A549 (cell line): ENCODE measurements at regions not wholly inside any gene's neighbourhood (a gene's known extent, or its start where the extent isn't known, plus 50 kb on each side); places are given as distances from the start of the nearest gene placed in this dataset.

Source experiments
- ATAC-seq, 2 experiments: fragments of 200-7000 bp in 1 of 2; fragments of >200 bp in 1 of 2; cut with Nextera tagmentation in 1 of 2; cut with Tn5 transposase in 1 of 2; 3 replicates each; pipeline versions ENCODE4 v1.8.0 to v1.9.1; 2018 to 2020; ENCODE audit warnings: mild to moderate bottlenecking in 1 of 2, moderate library complexity in 1 of 2
- CTCF ChIA-PET: fragments of 300-600 bp; sonication (Branson Sonifier 250); formaldehyde crosslinking; extraction: SDS; loops from one replicate; lab custom pipeline; 2021; ENCODE audit warnings: antibody characterized with exemption, inconsistent platforms; lab: Yijun Ruan, JAX
- POLR2A ChIA-PET: fragments of 350-600 bp; formaldehyde crosslinking; extraction: SDS; loops from one replicate; lab custom pipeline; 2021; ENCODE audit warnings: antibody characterized with exemption, inconsistent platforms; lab: Yijun Ruan, JAX
- DNase-seq, 2 experiments: peaks; one replicate each; pipeline versions ENCODE4 v3.0.0 to v3.0.0-alpha.2; 2011 to 2016; ENCODE audit warnings: low read depth in 1 of 2, low spot score in 1 of 2
- FAIRE-seq: peaks from 2 replicates; lab custom pipeline; 2011; peaks lifted over from hg19 to GRCh38; lab: Jason Lieb, UNC
- H3K27ac ChIP-seq, 2 experiments: fragments of >200 bp; sonication (Bioruptor Twin); formaldehyde crosslinking; 3 replicates each; pipeline ENCODE4 v1.5.1; 2016 to 2017
- H3K4me1 ChIP-seq: fragments of >200 bp; sonication (Bioruptor Twin); formaldehyde crosslinking; 3 replicates; pipeline ENCODE4 v1.6.1; 2016
- H3K4me2 ChIP-seq: fragments of >200 bp; sonication (Bioruptor Twin); formaldehyde crosslinking; 3 replicates; pipeline ENCODE4 v1.6.1; 2016
- H3K4me3 ChIP-seq: fragments of >200 bp; sonication (Bioruptor Twin); formaldehyde crosslinking; 3 replicates; pipeline ENCODE4 v1.5.1; 2016
- H3K9me3 ChIP-seq: fragments of >200 bp; sonication (Bioruptor Twin); formaldehyde crosslinking; 3 replicates; pipeline ENCODE4 v1.6.1; 2016
- CBX2 ChIP-seq: fragments of 200-600 bp; sonication (generic); IDR thresholded peaks from 2 replicates; pipeline ENCODE4 v1.6.1; 2016; ENCODE audit warnings: low read depth, mild to moderate bottlenecking, borderline replicate concordance
- CBX8 ChIP-seq: fragments of 200-600 bp; sonication (generic); IDR thresholded peaks from 2 replicates; pipeline ENCODE4 v1.6.1; 2016
- E2F6 ChIP-seq: IDR thresholded peaks from 2 replicates; pipeline ENCODE4 v1.6.1; 2012; ENCODE audit warnings: low read depth, borderline replicate concordance
- EHMT2 ChIP-seq: fragments of 200-600 bp; sonication (generic); IDR thresholded peaks from 2 replicates; pipeline ENCODE4 v1.6.1; 2016; ENCODE audit warnings: antibody characterized with exemption, low read depth, mild to moderate bottlenecking, moderate library complexity
- FOSB ChIP-seq: fragments of 250-450 bp; sonication (Bioruptor Pico); IDR thresholded peaks from 2 replicates; pipeline ENCODE4 v1.5.0; 2020; ENCODE audit warnings: mild to moderate bottlenecking, moderate library complexity
- FOSL2 ChIP-seq, 2 experiments: fragments of 450-650 bp in 1 of 2; fragments of >200 bp in 1 of 2; sonication (Bioruptor Twin) in 1 of 2; formaldehyde crosslinking; IDR thresholded peaks; 2 replicates each; pipeline versions ENCODE4 v1.5.0 to v1.6.1; 2016 to 2020; ENCODE audit warnings: mild to moderate bottlenecking in 1 of 2, moderate library complexity in 1 of 2
- GATA3 ChIP-seq: IDR thresholded peaks from 2 replicates; pipeline ENCODE4 v1.6.1; 2012; ENCODE audit warnings: borderline replicate concordance
- HDAC2 ChIP-seq: fragments of 200-600 bp; sonication (generic); IDR thresholded peaks from 2 replicates; pipeline ENCODE4 v1.6.1; 2016
- HES2 ChIP-seq: fragments of >200 bp; sonication (Bioruptor Twin); formaldehyde crosslinking; IDR thresholded peaks from 2 replicates; pipeline ENCODE4 v1.6.1; 2016
- HOXB5 ChIP-seq: fragments of 250-450 bp; sonication (Bioruptor Pico); IDR thresholded peaks from 2 replicates; pipeline ENCODE4 v1.5.0; 2020; ENCODE audit warnings: mild to moderate bottlenecking, moderate library complexity
- MAFK ChIP-seq: fragments of 450-650 bp; IDR thresholded peaks from 2 replicates; pipeline ENCODE4 v1.6.1; 2014; ENCODE audit not compliant: partially characterized antibody
- MYC ChIP-seq: IDR thresholded peaks from 2 replicates; pipeline ENCODE4 v1.6.1; 2012; ENCODE audit warnings: mild to moderate bottlenecking, inconsistent platforms, low read length, improper control_type of control experiment, borderline replicate concordance
- NPAS2 ChIP-seq: fragments of 250-450 bp; sonication (Bioruptor Pico); IDR thresholded peaks from 2 replicates; pipeline ENCODE4 v1.8.0; 2022; ENCODE audit warnings: mild to moderate bottlenecking, moderate library complexity, borderline replicate concordance
- PHF8 ChIP-seq: fragments of 200-600 bp; sonication (generic); IDR thresholded peaks from 2 replicates; pipeline ENCODE4 v1.6.1; 2016; ENCODE audit warnings: low read depth, mild to moderate bottlenecking, antibody characterized with exemption, moderate library complexity, borderline replicate concordance
- RARB ChIP-seq: fragments of 250-450 bp; sonication (Bioruptor Pico); IDR thresholded peaks from 2 replicates; pipeline ENCODE4 v1.8.0; 2021; ENCODE audit warnings: mild to moderate bottlenecking, moderate library complexity
- RNF2 ChIP-seq: fragments of 200-600 bp; sonication (generic); IDR thresholded peaks from 2 replicates; pipeline ENCODE4 v1.6.1; 2016; ENCODE audit warnings: low read depth, mild to moderate bottlenecking, antibody characterized with exemption, moderate library complexity, borderline replicate concordance
- TP53 ChIP-seq: fragments of 250-450 bp; sonication (Bioruptor Pico); IDR thresholded peaks from 2 replicates; pipeline ENCODE4 v1.5.0; 2021; ENCODE audit warnings: mild to moderate bottlenecking, moderate library complexity
- USF2 ChIP-seq: fragments of 450-650 bp; IDR thresholded peaks from 2 replicates; pipeline ENCODE4 v1.6.1; 2014; ENCODE audit warnings: antibody characterized with exemption
- ZC3H11A ChIP-seq: fragments of 450-650 bp; IDR thresholded peaks from 2 replicates; pipeline ENCODE4 v1.6.1; 2014; ENCODE audit warnings: antibody characterized with exemption, mild to moderate bottlenecking
- ZFP36 ChIP-seq: fragments of 450-650 bp; IDR thresholded peaks from 2 replicates; pipeline ENCODE4 v1.6.1; 2014; ENCODE audit warnings: borderline replicate concordance; ENCODE audit not compliant: partially characterized antibody
- ZNF302 ChIP-seq: fragments of 250-450 bp; sonication (Bioruptor Pico); IDR thresholded peaks from 2 replicates; pipeline ENCODE4 v1.9.0; 2021; ENCODE audit warnings: inconsistent platforms, mild to moderate bottlenecking, moderate library complexity
- ZSCAN20 ChIP-seq: fragments of 250-450 bp; sonication (Bioruptor Pico); IDR thresholded peaks from 2 replicates; pipeline ENCODE4 v1.8.0; 2022; ENCODE audit warnings: mild to moderate bottlenecking, moderate library complexity
- WGBS: methylation state at CpG from one replicate; pipeline ENCODE4 v1.1.6; 2017; ENCODE audit errors: missing lambda C conversion rate; 5-methylcytosine and 5-hydroxymethylcytosine counted together
- TF ChIP-seq, protein P1 (sequence below): fragments of >200 bp; sonication (Bioruptor Twin); formaldehyde crosslinking; IDR thresholded peaks from 3 replicates; pipeline ENCODE4 v1.6.1; 2016

GRCh38 chr2:129623783-129624182, 355.7 kb upstream of the RAB6C start:
- DNase-seq = no peak
- POLR2A ChIA-PET = no interaction called here
- Histone ChIP-seq H3K27ac (no peak overlapping the region), H3K4me3 (no peak overlapping the region), H3K9me3 (no peaks in the 10 kb centered on the region), H3K4me2 (no peak overlapping the region), H3K4me1 (no peaks in the 10 kb centered on the region)
- CTCF ChIA-PET = no interaction called here
- TF ChIP-seq GATA3 (no peak), MAFK (no peak), FOSB (no peak), CBX8 (no peak), RNF2 (no peak), EHMT2 (no peak), CBX2 (no peak), USF2 (no peak), ZNF302 (CRISPR knock-in tag) (no peak), ZFP36 (no peak), MYC (no peak), HES2 (no peak), HOXB5 (CRISPR knock-in tag) (no peak)
- TF ChIP-seq, protein P1, sequence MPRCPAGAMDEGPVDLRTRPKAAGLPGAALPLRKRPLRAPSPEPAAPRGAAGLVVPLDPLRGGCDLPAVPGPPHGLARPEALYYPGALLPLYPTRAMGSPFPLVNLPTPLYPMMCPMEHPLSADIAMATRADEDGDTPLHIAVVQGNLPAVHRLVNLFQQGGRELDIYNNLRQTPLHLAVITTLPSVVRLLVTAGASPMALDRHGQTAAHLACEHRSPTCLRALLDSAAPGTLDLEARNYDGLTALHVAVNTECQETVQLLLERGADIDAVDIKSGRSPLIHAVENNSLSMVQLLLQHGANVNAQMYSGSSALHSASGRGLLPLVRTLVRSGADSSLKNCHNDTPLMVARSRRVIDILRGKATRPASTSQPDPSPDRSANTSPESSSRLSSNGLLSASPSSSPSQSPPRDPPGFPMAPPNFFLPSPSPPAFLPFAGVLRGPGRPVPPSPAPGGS = no peak
- WGBS = 4% methylated on average over 6 of the region's 6 CpGs
- FAIRE-seq = no peak
- no peak for ATAC-seq

DNA sequence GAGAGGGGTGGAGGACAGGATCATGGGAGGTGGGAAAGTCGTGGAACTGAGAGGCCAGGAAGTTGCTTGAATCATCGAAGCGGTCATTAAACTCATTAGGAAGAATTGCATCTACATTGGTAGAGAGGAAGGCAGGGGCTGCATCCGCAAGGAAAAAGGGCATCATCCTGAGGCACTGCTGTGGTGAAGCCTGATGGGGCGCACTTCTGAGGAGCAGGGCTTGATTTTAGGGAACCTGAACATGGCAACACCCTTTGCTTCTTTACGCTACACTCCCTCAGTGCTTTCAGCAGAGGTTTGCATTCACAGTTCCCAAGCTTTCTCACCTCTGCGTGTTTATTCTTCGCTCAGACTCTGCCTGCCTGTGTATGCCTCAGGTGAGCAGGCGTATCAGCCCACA, 352.0 kb upstream of the RAB6C start:
- TF ChIP-seq HDAC2 (no peak), RARB (CRISPR knock-in tag) (no peak), RNF2 (no peak), TP53 (no peak), ZSCAN20 (CRISPR knock-in tag) (no peak), MYC (no peak), CBX2 (no peak), ZC3H11A (no peak), E2F6 (no peak), NPAS2 (CRISPR knock-in tag) (no peak), ZNF302 (CRISPR knock-in tag) (no peak), PHF8 (no peak), HOXB5 (CRISPR knock-in tag) (no peak)
- TF ChIP-seq, all 56 proteins: peak for 0
- ChIA-PET CTCF (no interaction called here), POLR2A (no interaction called here)
- DNase-seq (no peak), ATAC-seq (no peak), FAIRE-seq (no peak)
- Histone ChIP-seq H3K27ac (no peak overlapping the region), H3K4me2 (no peak overlapping the region), H3K9me3 (no peaks in the 10 kb centered on the region), H3K4me1 (no peaks in the 10 kb centered on the region), H3K4me3 (no peak overlapping the region)
- WGBS = 44% methylated on average over 9 of the region's 9 CpGs

DNA sequence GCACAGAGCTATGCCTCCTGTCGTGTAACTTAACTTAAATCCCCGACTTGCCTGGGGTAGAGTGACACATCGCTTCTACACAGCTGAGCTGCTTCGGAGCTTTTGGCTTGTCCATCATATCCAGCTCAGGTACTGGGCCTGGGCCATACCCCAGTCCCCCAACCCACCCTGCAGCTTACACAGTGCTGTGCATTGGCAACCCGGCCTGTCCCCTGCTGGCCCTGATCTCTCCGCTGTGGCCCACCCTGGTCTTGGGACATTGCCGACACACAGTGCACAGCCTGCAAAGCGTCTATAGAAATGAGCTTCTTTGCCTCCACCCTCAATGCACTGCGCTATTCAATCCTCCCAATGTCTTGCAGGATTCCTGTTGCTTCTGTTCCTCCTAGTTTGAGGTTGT, 342.8 kb upstream of the RAB6C start:
- Histone ChIP-seq H3K4me2 (no peak overlapping the region), H3K9me3 (no peaks in the 10 kb centered on the region), H3K27ac (no peak overlapping the region), H3K4me1 (no peaks in the 10 kb centered on the region), H3K4me3 (no peak overlapping the region)
- 37% methylated on average over 9 of the region's 9 CpGs for WGBS
- no peak for FAIRE-seq
- ATAC-seq = no peak
- ChIA-PET POLR2A (no interaction called here), CTCF (no interaction called here)
- TF ChIP-seq FOSL2 (IDR thresholded peaks at IDR 0.05) (no peak), FOSL2 (CRISPR knock-in tag; IDR thresholded peaks at IDR 0.05) (no peak), CBX2 (no peak)
- DNase-seq = no peak
